Ishikawa (cell line): ENCODE measurements at regions not wholly inside any gene's neighbourhood (a gene's known extent, or its start where the extent isn't known, plus 50 kb on each side); places are given as distances from the start of the nearest gene placed in this dataset.

ENCODE experiments used
- EP300 ChIP-seq: IDR thresholded peaks from 2 replicates; pipeline ENCODE4 v1.6.1; 2012; ENCODE audit warnings: borderline replicate concordance
- TAF1 ChIP-seq: IDR thresholded peaks from 2 replicates; pipeline ENCODE4 v1.6.1; 2012; ENCODE audit warnings: low read depth, mild to moderate bottlenecking
- USF1 ChIP-seq: IDR thresholded peaks from 2 replicates; pipeline ENCODE4 v1.6.1; 2012

DNA sequence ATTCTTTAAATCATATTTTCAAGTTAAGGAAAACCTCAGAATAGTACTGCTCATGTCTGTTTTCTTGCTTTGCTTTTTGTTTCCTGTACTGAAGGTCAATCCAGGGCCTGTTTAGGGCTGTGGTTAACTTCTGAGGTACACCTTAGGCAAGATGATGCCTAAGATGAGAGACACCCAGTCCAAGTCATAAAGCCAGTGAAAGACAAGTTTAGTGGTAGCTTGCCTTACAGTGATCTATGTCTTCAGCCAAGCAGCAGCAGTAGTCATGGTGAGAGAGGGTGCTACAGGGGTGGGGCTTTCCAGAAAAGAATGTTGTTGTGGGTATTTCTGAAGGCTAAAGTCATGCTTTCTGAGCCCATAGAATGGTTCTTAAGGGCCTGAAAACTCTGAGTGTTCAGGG, 173.7 kb downstream of the VSIG4 start:
- TF ChIP-seq TAF1 (no peak), USF1 (no peak), EP300 (no peak)
